B cell (primary cell): ENCODE measurements at regions not wholly inside any gene's neighbourhood (a gene's known extent, or its start where the extent isn't known, plus 50 kb on each side); places are given as distances from the start of the nearest gene placed in this dataset.

Experiments used
- CTCF ChIP-seq: fragments of 200-600 bp; IDR thresholded peaks from one replicate; pipeline ENCODE4 v1.8.0; 2022; ENCODE audit warnings: antibody characterized with exemption, mild to moderate bottlenecking
- EZH2 ChIP-seq: IDR thresholded peaks from 2 replicates; pipeline ENCODE4 v1.6.1; 2012; ENCODE audit warnings: borderline replicate concordance, low read depth, mild to moderate bottlenecking, moderate library complexity, low read length; ENCODE audit not compliant: insufficient read depth, poor library complexity, severe bottlenecking

- TF ChIP-seq CTCF (no peak), EZH2 (no peak)
These were observed 966.8 kb downstream of the SLITRK5 start for GRCh38 chr13:88637935-88638334.
